ENCODE measurements at regions not wholly inside any gene's neighbourhood (a gene's known extent, or its start where the extent isn't known, plus 50 kb on each side); places are given as distances from the start of the nearest gene placed in this dataset.

DNA sequence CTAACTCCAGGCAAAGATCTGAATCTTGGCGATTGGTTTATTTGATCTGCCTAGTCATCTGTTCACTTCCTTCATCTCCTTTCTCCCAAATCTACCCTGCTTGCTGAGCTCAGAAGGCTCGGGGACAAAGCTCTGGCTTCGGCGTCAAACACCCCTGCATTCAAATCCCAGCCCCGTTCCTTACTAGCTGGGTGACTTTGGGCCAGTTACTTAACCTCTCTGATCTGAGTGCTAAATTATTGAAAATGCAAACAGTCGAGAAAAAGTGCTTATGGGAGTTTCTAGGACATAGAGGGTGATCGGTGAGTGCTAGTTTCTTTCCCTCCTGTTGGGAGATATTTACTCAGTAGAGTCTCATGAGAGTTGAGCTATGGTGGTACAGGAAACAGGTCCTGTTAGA lies 121.2 kb upstream of the RFLNA start:
- no peak overlapping the region for H3K27ac ChIP-seq (ENCODE audit: low read length)
- H3K36me3 ChIP-seq (ENCODE audit: insufficient read depth, low read length), result no peaks in the 10 kb centered on the region
- H3K27me3 ChIP-seq (ENCODE audit: insufficient read depth, low read depth, low read length), result no peaks in the 10 kb centered on the region
- H3K9me2 ChIP-seq (ENCODE audit: insufficient read depth, low read length), result no peaks in the 10 kb centered on the region
- H3K9ac ChIP-seq (ENCODE audit: low read length), result no peak overlapping the region
- H2AFZ ChIP-seq (ENCODE audit: low read depth, low read length), result no peak overlapping the region
- no peaks in the 10 kb centered on the region for H3K79me2 ChIP-seq (replicated peaks; ENCODE audit: insufficient read depth, low read length)
- no peaks in the 10 kb centered on the region for H4K20me1 ChIP-seq (ENCODE audit: insufficient read depth)
- H3F3A ChIP-seq (ENCODE audit: insufficient read depth, low read length, poor library complexity, severe bottlenecking), result no peaks in the 10 kb centered on the region
- no peak for TF ChIP-seq MXI1 (conservative IDR thresholded peaks at IDR 0.05; ENCODE audit: poor library complexity, severe bottlenecking)
- no peak for TF ChIP-seq POLR2AphosphoS5 (IDR thresholded peaks at IDR 0.05)
- H3K4me3 ChIP-seq (ENCODE audit: low read length), result no peak overlapping the region
- no peaks in the 10 kb centered on the region for H3K9me3 ChIP-seq (ENCODE audit: low read length)
- no peak overlapping the region for H3K4me2 ChIP-seq (ENCODE audit: low read length)

DNA sequence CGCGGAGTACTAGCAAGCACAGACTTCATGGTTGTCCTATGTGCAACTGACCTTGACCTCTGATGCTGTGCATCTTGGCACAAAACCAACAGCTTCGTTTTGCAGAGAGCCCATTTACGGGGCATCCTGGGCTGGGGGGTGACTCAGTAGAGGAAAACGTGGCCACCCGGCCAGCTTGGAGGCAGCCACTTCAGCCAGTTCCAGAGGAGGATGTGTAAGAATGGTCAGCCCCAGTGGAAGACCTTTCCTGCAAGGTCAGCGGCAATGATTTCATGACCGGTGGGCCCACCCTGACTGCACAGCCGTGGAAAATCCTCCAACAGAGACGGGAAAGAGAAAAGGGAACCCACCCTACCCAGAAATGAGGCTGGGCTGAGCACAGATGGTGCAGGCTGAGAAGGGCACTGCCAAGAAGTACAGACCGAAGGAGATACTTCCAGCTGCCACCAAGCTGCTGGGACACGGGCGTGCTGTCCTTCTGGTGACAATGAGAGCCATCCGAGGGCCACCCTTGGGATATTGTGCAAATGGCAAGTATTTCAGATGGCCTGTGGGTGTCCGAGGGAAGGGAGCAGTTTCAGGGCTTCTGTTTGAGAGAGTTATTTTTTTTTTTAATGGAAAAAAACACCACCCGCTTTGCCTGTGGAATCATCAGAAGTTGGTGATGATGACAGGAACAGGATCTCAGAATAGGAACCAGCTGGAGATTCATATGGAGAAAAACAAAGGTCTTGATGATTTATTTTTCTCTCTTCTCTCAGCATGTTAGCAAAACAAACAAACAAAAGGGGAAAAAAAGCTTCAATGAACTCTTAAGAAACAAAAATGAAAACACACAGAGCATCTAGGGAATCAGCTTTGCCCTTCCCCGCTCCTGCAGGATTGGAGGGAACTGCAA lies 120.2 kb upstream of the RFLNA start:
- Histone ChIP-seq H4K20me1 (ENCODE audit: insufficient read depth) (no peaks in the 10 kb centered on the region), H3K9me2 (ENCODE audit: insufficient read depth, low read length) (no peaks in the 10 kb centered on the region), H3K36me3 (ENCODE audit: insufficient read depth, low read length) (no peaks in the 10 kb centered on the region), H3K27me3 (ENCODE audit: insufficient read depth, low read depth, low read length) (no peaks in the 10 kb centered on the region), H3K9ac (ENCODE audit: low read length) (no peak overlapping the region), H3K79me2 (replicated peaks; ENCODE audit: insufficient read depth, low read length) (no peaks in the 10 kb centered on the region), H3K9me3 (ENCODE audit: low read length) (no peaks in the 10 kb centered on the region), H3K4me3 (ENCODE audit: low read length) (no peak overlapping the region), H3K27ac (ENCODE audit: low read length) (no peak overlapping the region), H2AFZ (ENCODE audit: low read depth, low read length) (no peak overlapping the region), H3F3A (ENCODE audit: insufficient read depth, low read length, poor library complexity, severe bottlenecking) (no peaks in the 10 kb centered on the region), H3K4me2 (ENCODE audit: low read length) (no peak overlapping the region)
- no peak for TF ChIP-seq TAF1 (IDR thresholded peaks at IDR 0.05; ENCODE audit: low read depth)
- TF ChIP-seq RAD21 (conservative IDR thresholded peaks at IDR 0.05), result no peak
- TF ChIP-seq, protein P1, sequence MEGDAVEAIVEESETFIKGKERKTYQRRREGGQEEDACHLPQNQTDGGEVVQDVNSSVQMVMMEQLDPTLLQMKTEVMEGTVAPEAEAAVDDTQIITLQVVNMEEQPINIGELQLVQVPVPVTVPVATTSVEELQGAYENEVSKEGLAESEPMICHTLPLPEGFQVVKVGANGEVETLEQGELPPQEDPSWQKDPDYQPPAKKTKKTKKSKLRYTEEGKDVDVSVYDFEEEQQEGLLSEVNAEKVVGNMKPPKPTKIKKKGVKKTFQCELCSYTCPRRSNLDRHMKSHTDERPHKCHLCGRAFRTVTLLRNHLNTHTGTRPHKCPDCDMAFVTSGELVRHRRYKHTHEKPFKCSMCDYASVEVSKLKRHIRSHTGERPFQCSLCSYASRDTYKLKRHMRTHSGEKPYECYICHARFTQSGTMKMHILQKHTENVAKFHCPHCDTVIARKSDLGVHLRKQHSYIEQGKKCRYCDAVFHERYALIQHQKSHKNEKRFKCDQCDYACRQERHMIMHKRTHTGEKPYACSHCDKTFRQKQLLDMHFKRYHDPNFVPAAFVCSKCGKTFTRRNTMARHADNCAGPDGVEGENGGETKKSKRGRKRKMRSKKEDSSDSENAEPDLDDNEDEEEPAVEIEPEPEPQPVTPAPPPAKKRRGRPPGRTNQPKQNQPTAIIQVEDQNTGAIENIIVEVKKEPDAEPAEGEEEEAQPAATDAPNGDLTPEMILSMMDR (IDR thresholded peaks at IDR 0.05; ENCODE audit: poor library complexity, severe bottlenecking), result no peak
- TF ChIP-seq EZH2 (IDR thresholded peaks at IDR 0.05; ENCODE audit: borderline replicate concordance, insufficient read depth, low read length, poor library complexity, severe bottlenecking), result no peak
- TF ChIP-seq POLR2AphosphoS5 (IDR thresholded peaks at IDR 0.05), result no peak
- TF ChIP-seq, protein P2, sequence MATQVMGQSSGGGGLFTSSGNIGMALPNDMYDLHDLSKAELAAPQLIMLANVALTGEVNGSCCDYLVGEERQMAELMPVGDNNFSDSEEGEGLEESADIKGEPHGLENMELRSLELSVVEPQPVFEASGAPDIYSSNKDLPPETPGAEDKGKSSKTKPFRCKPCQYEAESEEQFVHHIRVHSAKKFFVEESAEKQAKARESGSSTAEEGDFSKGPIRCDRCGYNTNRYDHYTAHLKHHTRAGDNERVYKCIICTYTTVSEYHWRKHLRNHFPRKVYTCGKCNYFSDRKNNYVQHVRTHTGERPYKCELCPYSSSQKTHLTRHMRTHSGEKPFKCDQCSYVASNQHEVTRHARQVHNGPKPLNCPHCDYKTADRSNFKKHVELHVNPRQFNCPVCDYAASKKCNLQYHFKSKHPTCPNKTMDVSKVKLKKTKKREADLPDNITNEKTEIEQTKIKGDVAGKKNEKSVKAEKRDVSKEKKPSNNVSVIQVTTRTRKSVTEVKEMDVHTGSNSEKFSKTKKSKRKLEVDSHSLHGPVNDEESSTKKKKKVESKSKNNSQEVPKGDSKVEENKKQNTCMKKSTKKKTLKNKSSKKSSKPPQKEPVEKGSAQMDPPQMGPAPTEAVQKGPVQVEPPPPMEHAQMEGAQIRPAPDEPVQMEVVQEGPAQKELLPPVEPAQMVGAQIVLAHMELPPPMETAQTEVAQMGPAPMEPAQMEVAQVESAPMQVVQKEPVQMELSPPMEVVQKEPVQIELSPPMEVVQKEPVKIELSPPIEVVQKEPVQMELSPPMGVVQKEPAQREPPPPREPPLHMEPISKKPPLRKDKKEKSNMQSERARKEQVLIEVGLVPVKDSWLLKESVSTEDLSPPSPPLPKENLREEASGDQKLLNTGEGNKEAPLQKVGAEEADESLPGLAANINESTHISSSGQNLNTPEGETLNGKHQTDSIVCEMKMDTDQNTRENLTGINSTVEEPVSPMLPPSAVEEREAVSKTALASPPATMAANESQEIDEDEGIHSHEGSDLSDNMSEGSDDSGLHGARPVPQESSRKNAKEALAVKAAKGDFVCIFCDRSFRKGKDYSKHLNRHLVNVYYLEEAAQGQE (IDR thresholded peaks at IDR 0.05; ENCODE audit: borderline replicate concordance), result no peak
- no peak for TF ChIP-seq SMC3 (conservative IDR thresholded peaks at IDR 0.05; ENCODE audit: poor library complexity)
- no peak for TF ChIP-seq EP300 (conservative IDR thresholded peaks at IDR 0.05; ENCODE audit: poor library complexity, severe bottlenecking)
- TF ChIP-seq MXI1 (conservative IDR thresholded peaks at IDR 0.05; ENCODE audit: poor library complexity, severe bottlenecking), result no peak

Measured in neural cell (in vitro differentiated cells).